GM12892 (cell line): ENCODE measurements at regions not wholly inside any gene's neighbourhood (a gene's known extent, or its start where the extent isn't known, plus 50 kb on each side); places are given as distances from the start of the nearest gene placed in this dataset.

Experiments used
- POLR2A ChIP-seq: IDR thresholded peaks from 2 replicates; pipeline ENCODE4 v1.6.1; 2011; ENCODE audit warnings: low read depth, low read length, control low read depth
- POLR2AphosphoS5 ChIP-seq: IDR thresholded peaks from 2 replicates; pipeline ENCODE4 v1.6.1; 2011; ENCODE audit warnings: low read depth, low read length, control low read depth

DNA sequence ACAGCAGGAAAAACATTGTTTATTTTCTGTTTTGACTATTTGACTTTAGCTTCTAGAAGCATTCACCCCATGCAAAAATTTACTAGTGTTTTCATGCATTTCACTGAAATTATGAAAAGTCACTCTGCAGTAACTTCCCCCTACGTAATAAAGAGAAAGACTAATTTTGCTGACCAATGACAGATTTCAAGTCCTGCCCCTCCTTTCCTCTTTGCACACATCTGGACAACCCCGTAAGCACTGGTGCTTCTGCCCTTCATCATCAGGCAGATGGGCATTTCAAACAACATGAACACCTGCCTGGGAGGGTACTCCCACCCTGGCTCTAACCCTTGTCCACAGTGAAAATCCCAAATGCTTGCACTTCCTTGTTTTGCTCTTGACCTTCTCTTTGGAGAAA, 815.0 kb upstream of the ID2 start:
- TF ChIP-seq POLR2A (no peak), POLR2AphosphoS5 (no peak)
